Activated CD8-positive, alpha-beta T cell treated with anti-CD3 and anti-CD28 coated beads for 36 hours (primary cell): ENCODE measurements at regions not wholly inside any gene's neighbourhood (a gene's known extent, or its start where the extent isn't known, plus 50 kb on each side); places are given as distances from the start of the nearest gene placed in this dataset.

Experiments used
- ATAC-seq: fragments of 200-7000 bp; cut with Tn5 transposase; one replicate; pipeline ENCODE4 v1.10.0; 2021; ENCODE audit warnings: mild to moderate bottlenecking, moderate library complexity
- CTCF ChIA-PET: fragments of 350-600 bp; sonication (Branson Sonifier 250); formaldehyde crosslinking; loops from one replicate; lab custom pipeline; 2021; ENCODE audit warnings: antibody characterized with exemption; lab: Charles Lee
- POLR2A ChIA-PET: fragments of 350-600 bp; sonication (Branson Sonifier 250); formaldehyde crosslinking; loops from one replicate; lab custom pipeline; 2021; ENCODE audit warnings: antibody characterized with exemption; lab: Charles Lee
- DNase-seq: peaks from one replicate; pipeline ENCODE4 v3.0.0-alpha.2; 2020
- H3K27ac Mint-ChIP-seq: one replicate; pipeline ENCODE4 v1.8.0; 2021; ENCODE audit warnings: mild to moderate bottlenecking, mixed read lengths
- H3K27me3 Mint-ChIP-seq: one replicate; pipeline ENCODE4 v1.8.0; 2021; ENCODE audit warnings: mixed read lengths
- H3K36me3 Mint-ChIP-seq: one replicate; pipeline ENCODE4 v1.8.0; 2021; ENCODE audit warnings: low read depth, mixed read lengths
- H3K4me1 Mint-ChIP-seq: one replicate; pipeline ENCODE4 v1.8.0; 2021; ENCODE audit warnings: low read depth, mixed read lengths
- H3K4me3 Mint-ChIP-seq: one replicate; pipeline ENCODE4 v1.8.0; 2021; ENCODE audit warnings: mild to moderate bottlenecking, moderate library complexity, mixed read lengths
- H3K9me3 Mint-ChIP-seq: one replicate; pipeline ENCODE4 v1.8.0; 2021; ENCODE audit warnings: mixed read lengths
- intact Hi-C: fragments of 100-400 bp; cut with micrococcal nuclease; formaldehyde crosslinking; loops from one replicate; pipeline ENCODE4 v1.10.0; 2022
- TF ChIP-seq, protein P1 (sequence below): fragments of 200-600 bp; IDR thresholded peaks from one replicate; pipeline ENCODE4 v1.8.0; 2022; ENCODE audit warnings: antibody characterized with exemption, mild to moderate bottlenecking

DNA sequence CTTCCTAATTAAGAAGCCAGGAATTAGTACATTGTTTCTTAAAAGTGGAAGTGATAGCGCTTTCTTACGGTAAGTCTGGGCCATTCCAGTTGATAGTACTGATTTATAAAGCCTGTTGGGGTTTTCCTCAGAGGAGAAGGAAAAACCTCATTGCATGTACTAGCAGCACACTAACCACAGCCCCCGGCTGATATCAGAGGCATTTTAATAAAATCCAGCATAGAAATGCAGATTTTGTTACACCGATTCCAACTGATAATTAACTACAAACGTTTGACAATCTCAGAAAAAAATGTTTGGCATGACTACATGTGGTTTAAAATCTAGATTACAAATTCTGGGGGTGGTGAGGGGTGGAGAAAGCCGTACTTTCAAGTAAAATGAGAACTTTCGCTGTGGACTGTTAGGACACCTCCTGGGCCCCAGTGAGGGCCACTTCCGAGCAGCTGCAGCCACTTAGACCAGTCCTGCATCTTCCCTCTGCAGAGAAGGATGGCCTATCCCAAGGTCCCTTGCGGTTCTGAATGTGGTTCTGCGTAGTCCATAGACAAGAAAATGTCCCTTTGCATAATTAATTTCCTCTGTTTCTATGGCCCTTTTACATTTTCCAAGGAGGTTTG is 374.4 kb downstream of the NUAK1 start:
- Mint-ChIP-seq H3K27ac (no peak overlapping the region), H3K4me3 (no peak overlapping the region), H3K9me3 (peaks cover 2% of the 10 kb centered on the region), H3K36me3 (no peaks in the 10 kb centered on the region), H3K4me1 (no peaks in the 10 kb centered on the region), H3K27me3 (peaks cover 5% of the 10 kb centered on the region)
- ChIA-PET POLR2A (no interaction called here), CTCF (no interaction called here)
- ATAC-seq (no peak), DNase-seq (no peak)
- intact Hi-C loops: no loop called here
- TF ChIP-seq, protein P1, sequence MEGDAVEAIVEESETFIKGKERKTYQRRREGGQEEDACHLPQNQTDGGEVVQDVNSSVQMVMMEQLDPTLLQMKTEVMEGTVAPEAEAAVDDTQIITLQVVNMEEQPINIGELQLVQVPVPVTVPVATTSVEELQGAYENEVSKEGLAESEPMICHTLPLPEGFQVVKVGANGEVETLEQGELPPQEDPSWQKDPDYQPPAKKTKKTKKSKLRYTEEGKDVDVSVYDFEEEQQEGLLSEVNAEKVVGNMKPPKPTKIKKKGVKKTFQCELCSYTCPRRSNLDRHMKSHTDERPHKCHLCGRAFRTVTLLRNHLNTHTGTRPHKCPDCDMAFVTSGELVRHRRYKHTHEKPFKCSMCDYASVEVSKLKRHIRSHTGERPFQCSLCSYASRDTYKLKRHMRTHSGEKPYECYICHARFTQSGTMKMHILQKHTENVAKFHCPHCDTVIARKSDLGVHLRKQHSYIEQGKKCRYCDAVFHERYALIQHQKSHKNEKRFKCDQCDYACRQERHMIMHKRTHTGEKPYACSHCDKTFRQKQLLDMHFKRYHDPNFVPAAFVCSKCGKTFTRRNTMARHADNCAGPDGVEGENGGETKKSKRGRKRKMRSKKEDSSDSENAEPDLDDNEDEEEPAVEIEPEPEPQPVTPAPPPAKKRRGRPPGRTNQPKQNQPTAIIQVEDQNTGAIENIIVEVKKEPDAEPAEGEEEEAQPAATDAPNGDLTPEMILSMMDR: no peak

DNA sequence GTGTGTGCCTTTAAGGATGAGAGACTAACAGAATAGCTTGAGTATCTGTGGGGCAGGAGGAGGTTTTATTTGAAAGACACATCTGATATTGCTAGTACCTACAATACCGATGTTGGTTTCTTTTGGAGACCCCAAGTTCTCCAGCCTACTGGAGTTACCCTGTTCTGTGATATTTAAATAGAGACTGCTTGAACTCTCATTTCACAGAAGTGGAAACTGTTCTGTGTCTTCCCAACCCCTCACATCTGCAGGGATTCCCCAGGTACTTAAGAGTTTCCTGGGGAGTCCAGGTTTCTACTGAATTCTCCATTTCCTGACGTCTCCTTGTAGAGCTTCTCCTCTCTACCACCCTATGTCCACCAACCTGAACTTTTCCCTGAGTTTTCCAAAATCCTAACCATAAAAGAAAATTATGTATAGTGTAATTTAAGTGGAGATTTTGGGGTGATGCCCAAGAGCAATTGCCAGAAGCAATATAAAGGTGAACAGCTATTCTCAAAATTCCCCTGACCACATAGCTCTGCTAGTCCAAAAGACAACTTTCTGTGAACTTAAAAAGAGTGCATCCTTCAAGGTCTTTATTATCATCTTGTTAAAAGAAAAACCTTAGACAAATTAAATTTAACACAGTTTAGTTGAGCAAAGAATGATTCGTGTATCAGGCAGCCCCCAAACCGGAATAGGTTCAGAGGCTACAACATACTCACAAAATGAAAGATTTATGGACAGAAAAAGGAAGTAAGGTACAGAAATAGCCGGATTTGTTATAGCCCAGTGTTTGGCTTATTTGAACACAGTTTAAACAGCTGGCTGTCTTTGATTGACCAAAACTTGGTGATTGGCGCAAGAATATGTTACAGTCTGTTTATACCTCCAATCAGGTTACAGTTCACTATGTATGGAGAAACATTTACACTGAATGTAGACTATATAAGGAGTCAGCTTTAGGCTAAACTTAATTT is 373.4 kb downstream of the NUAK1 start:
- ChIA-PET CTCF (no interaction called here), POLR2A (no interaction called here)
- DNase-seq (no peak), ATAC-seq (no peak)
- H3K4me3 Mint-ChIP-seq: no peak overlapping the region
- H3K4me1 Mint-ChIP-seq: no peaks in the 10 kb centered on the region
- H3K27ac Mint-ChIP-seq: no peak overlapping the region
- H3K9me3 Mint-ChIP-seq: peaks cover 2% of the 10 kb centered on the region
- intact Hi-C loops: no loop called here
- peaks cover 7% of the 10 kb centered on the region for H3K27me3 Mint-ChIP-seq
- TF ChIP-seq, protein P1: no peak
- H3K36me3 Mint-ChIP-seq: no peaks in the 10 kb centered on the region

DNA sequence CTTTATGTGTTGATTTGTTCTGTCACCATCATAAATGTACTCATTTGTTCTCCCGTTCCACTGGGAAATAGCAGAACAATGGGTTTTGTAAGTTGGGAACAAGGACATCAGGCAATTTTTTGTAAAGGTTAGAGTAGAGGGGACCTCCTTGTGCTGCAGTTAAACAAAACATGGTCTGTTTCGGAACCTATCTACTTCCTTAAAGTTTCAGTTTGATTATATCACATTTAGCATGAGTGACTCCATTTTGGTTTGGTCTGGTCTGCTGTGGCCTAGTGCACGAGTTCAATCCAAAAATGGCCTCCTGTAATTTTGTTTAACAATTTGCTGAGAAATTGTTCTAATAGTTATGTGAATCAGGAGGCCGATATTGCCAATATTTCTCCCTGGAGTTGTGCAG is 372.7 kb downstream of the NUAK1 start:
- H3K27ac Mint-ChIP-seq: no peak overlapping the region
- no peaks in the 10 kb centered on the region for H3K4me1 Mint-ChIP-seq
- ATAC-seq (no peak), DNase-seq (no peak)
- H3K9me3 Mint-ChIP-seq: peaks cover 2% of the 10 kb centered on the region
- peaks cover 7% of the 10 kb centered on the region for H3K27me3 Mint-ChIP-seq
- H3K4me3 Mint-ChIP-seq: no peak overlapping the region
- no peaks in the 10 kb centered on the region for H3K36me3 Mint-ChIP-seq
- ChIA-PET CTCF (no interaction called here), POLR2A (no interaction called here)
- TF ChIP-seq, protein P1: no peak
- intact Hi-C loops: no loop called here

DNA sequence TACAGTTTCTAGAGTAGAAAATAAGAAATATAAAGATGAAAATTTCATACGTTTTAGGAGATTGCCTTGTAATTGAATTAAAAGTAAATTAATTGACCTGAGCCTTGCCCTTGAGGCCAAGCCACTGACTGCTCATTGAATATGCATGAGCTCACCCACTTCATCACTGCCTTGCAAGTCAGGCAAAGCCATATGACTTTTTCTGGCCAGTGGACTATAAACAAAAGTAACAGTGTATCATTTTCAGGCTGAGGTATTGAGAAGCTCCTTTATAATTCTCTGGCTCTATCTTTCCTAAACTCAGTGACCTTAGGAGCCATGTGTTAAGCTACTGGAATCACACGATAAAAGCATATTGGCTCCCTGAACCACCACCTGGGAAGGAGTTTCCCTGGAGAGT is 369.3 kb downstream of the NUAK1 start:
- no peaks in the 10 kb centered on the region for H3K9me3 Mint-ChIP-seq
- no peak overlapping the region for H3K4me3 Mint-ChIP-seq
- TF ChIP-seq, protein P1: no peak
- H3K27ac Mint-ChIP-seq: no peak overlapping the region
- no peaks in the 10 kb centered on the region for H3K36me3 Mint-ChIP-seq
- no peaks in the 10 kb centered on the region for H3K4me1 Mint-ChIP-seq
- ATAC-seq (no peak), DNase-seq (no peak)
- ChIA-PET CTCF (no interaction called here), POLR2A (no interaction called here)
- H3K27me3 Mint-ChIP-seq: peaks cover 6% of the 10 kb centered on the region
- intact Hi-C loops: no loop called here

DNA sequence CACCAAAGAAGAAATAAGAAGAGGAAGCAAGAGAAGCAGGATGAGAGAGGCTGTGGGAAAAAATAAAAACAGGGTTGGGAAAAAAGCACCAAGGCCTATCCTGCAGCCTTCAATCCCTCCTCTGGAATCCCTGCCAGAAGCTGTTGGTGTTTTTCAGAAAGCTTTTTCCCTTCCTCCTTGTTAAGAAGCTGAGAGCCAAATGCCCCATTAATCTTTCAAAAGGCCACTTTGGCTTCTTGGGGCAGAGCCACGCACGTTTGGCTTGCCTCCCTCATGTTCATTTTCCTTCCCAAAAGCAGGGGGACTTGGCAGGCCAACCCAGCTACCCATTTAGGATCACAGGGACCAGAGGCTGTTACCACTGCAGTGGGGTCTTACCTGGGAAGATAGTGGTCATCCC is 365.3 kb downstream of the NUAK1 start:
- DNase-seq (no peak), ATAC-seq (no peak)
- ChIA-PET POLR2A (no interaction called here), CTCF (no interaction called here)
- Mint-ChIP-seq H3K9me3 (no peaks in the 10 kb centered on the region), H3K4me1 (no peaks in the 10 kb centered on the region), H3K27me3 (peaks cover 6% of the 10 kb centered on the region), H3K27ac (no peak overlapping the region), H3K4me3 (no peak overlapping the region), H3K36me3 (no peaks in the 10 kb centered on the region)
- intact Hi-C loops: no loop called here
- TF ChIP-seq, protein P1: no peak
